RWPE2 (cell line): ENCODE measurements at regions not wholly inside any gene's neighbourhood (a gene's known extent, or its start where the extent isn't known, plus 50 kb on each side); places are given as distances from the start of the nearest gene placed in this dataset.
A peak's percentile ranks its signal among the peaks of the same experiment; 100 is the strongest.

Experiments
- ATAC-seq: fragments of 200-7000 bp; cut with Tn5 transposase; 3 replicates; pipeline ENCODE4 v1.9.1; 2021; ENCODE audit warnings: low read depth
- DNase-seq: peaks from one replicate; pipeline ENCODE4 v3.0.0-alpha.2; 2020; ENCODE audit warnings: low spot score
- H3K27ac ChIP-seq: fragments of 450-650 bp; 2 replicates; pipeline ENCODE4 v1.5.1; 2017; ENCODE audit warnings: mild to moderate bottlenecking; ENCODE audit not compliant: poor library complexity, severe bottlenecking
- H3K27me3 ChIP-seq: fragments of 250-450 bp; sonication (Bioruptor Pico); 2 replicates; pipeline ENCODE4 v1.5.1; 2021; ENCODE audit warnings: mild to moderate bottlenecking, moderate library complexity; ENCODE audit not compliant: insufficient read depth, poor library complexity, severe bottlenecking
- H3K36me3 ChIP-seq: fragments of 250-450 bp; sonication (Bioruptor Pico); 2 replicates; pipeline ENCODE4 v1.5.1; 2020; ENCODE audit warnings: low read depth, mild to moderate bottlenecking, moderate library complexity
- H3K4me1 ChIP-seq: fragments of 250-450 bp; sonication (Bioruptor Pico); 2 replicates; pipeline ENCODE4 v1.5.1; 2021; ENCODE audit warnings: mild to moderate bottlenecking, moderate library complexity; ENCODE audit not compliant: insufficient read depth, poor library complexity, severe bottlenecking
- H3K4me3 ChIP-seq: fragments of 250-450 bp; sonication (Bioruptor Pico); 2 replicates; pipeline ENCODE4 v1.5.1; 2021; ENCODE audit warnings: mild to moderate bottlenecking, moderate library complexity; ENCODE audit not compliant: severe bottlenecking
- H3K9me3 ChIP-seq: fragments of 250-450 bp; sonication (Bioruptor Pico); 2 replicates; pipeline ENCODE4 v1.5.1; 2021; ENCODE audit warnings: mild to moderate bottlenecking, moderate library complexity; ENCODE audit not compliant: severe bottlenecking
- TF ChIP-seq, protein P1 (sequence below): fragments of 450-650 bp; IDR thresholded peaks from one replicate; pipeline ENCODE4 v1.5.1; 2017; ENCODE audit warnings: mild to moderate bottlenecking, moderate library complexity; ENCODE audit not compliant: poor library complexity, severe bottlenecking

DNA sequence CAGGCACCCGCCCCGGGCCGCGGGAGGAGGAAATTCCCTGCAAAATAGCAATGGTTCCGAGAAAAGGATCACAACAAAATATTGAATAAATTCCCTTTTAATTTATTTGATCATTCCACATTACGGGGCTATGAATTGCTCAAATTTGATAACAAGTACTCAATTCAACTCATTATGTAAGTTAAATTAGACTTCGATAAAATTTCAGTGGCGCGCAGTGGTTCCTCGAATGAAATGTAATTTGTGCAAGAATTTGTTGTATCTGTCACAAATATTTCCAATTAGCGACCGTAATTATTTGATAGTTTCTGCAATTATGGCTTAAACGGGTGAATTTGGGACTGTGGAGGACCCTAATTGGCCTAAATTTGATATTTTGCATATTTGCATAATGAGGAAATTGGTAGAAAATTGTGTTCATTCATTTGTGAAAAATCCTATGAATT, 76.0 kb upstream of the TBCA start:
- TF ChIP-seq, protein P1, sequence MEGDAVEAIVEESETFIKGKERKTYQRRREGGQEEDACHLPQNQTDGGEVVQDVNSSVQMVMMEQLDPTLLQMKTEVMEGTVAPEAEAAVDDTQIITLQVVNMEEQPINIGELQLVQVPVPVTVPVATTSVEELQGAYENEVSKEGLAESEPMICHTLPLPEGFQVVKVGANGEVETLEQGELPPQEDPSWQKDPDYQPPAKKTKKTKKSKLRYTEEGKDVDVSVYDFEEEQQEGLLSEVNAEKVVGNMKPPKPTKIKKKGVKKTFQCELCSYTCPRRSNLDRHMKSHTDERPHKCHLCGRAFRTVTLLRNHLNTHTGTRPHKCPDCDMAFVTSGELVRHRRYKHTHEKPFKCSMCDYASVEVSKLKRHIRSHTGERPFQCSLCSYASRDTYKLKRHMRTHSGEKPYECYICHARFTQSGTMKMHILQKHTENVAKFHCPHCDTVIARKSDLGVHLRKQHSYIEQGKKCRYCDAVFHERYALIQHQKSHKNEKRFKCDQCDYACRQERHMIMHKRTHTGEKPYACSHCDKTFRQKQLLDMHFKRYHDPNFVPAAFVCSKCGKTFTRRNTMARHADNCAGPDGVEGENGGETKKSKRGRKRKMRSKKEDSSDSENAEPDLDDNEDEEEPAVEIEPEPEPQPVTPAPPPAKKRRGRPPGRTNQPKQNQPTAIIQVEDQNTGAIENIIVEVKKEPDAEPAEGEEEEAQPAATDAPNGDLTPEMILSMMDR = no peak
- ATAC-seq (no peak), DNase-seq (no peak)
- Histone ChIP-seq H3K9me3 (no peaks in the 10 kb centered on the region), H3K4me1 (no peaks in the 10 kb centered on the region), H3K4me3 (peak overlapping the region; percentile 28), H3K36me3 (no peaks in the 10 kb centered on the region), H3K27me3 (peaks cover 31% of the 10 kb centered on the region), H3K27ac (no peak overlapping the region)

DNA sequence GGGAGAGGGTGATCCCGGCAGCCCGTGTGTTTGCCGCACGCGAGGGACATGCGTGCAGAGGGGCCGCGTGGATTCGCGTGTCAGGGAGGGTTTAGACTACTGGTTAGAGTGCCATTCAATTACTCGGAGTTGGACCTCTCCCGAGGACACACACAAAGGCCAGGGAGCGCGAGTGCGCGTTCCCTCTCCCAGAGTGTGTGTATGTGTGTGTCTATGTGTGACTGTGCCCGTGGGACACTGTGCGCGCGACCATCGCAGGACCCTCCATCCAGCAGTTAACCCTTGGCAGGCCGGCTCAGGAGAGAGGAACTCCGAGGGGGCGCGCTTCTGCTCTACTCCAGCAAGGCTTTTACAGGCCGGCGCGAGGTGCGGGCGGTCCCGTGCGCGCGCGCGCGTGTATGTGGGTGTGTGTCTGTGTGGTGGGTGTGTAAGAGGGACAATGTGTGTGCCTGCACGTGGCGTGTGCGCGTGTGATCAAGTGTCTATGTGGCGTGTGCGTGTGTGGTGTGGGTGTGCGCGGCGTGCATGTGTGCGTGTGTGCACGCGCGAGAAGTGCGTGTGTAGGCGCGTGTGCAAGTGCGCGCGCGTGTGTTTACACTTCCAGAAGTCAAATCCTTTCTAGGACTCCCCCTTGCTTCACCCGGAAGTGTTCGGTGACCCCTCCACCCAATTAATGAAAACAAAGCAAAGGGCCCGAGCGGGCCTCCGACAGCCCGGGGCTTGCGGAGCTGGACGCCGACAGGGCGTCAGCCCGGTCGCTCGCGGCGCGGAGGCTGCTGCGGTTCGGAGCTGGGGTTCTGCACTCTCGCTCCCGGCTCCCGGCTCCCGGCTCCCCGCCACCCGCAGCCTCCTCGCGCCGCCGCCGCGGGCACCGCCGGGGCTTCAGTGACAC, 75.3 kb upstream of the TBCA start:
- ATAC-seq = peak; percentile 50; the same call in 1 of the 3 replicates
- TF ChIP-seq, protein P1 = no peak
- H3K36me3 ChIP-seq = no peaks in the 10 kb centered on the region
- DNase-seq = peak; percentile 67
- no peaks in the 10 kb centered on the region for H3K9me3 ChIP-seq
- H3K4me1 ChIP-seq = no peaks in the 10 kb centered on the region
- peaks cover 31% of the 10 kb centered on the region for H3K27me3 ChIP-seq
- no peak overlapping the region for H3K27ac ChIP-seq
- H3K4me3 ChIP-seq = peak overlapping the region; percentile 28

DNA sequence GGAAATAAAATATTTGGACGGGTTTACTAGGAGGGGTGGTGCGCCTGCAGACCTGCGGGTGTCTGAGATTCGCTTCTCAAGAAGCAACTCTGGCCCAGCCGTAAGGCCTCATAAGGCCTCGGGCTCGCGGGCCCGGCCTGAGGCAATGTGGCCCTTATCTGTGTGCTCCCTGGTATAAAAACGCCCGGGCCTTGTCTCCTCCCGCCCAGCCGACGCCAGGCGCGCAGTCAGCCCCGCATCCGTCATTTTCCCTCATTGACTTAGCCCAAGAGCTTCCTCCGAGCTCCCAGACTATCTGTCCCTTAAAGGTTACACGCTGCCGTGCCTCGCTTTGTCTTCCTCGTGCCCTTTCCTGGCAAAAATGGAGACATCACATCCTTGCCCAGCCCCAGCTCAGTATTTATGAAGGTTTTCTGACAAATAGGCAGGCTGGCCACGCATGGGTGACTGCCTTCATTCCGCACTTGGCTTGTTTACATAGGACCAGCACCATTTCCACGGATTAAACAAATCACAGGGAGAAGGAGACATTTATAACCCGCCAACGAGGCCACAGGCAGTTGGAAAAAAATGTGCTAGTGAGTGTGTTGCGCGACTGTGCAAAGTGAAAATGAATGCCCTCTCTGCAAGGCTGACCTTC, 74.5 kb upstream of the TBCA start:
- no peaks in the 10 kb centered on the region for H3K36me3 ChIP-seq
- H3K4me3 ChIP-seq = no peak overlapping the region
- no peak for DNase-seq
- H3K27me3 ChIP-seq = peaks cover 35% of the 10 kb centered on the region
- TF ChIP-seq, protein P1 = no peak
- H3K4me1 ChIP-seq = no peaks in the 10 kb centered on the region
- H3K27ac ChIP-seq = no peak overlapping the region
- no peak for ATAC-seq
- no peaks in the 10 kb centered on the region for H3K9me3 ChIP-seq

DNA sequence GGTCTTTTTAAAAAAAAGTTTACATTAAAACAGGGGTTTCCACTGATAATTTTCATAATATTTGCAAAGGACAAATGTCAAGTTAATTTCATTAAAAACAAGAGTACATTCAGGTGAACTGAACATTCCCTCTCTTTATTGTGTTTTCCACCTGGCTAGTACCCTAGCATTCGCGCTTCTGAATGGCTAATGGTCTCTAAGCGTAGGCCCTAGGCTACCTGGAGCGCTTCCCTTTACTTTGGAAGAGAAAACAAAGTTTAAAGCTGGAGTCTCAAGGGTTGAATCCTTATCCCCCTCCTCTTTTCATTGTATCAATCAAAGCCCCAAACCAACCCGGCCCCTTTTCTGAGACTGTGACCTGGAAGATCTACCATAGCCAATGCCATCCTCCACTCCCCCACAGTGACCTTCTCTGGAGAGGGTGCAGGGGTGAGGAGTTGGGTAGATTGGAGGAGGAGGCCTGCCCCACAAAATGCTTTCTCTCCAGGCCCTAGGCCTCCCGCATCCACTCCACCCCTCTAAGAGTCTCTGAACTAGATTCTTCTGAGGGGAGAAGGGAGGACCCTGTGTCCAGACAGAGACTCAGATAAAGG, 73.3 kb upstream of the TBCA start:
- DNase-seq = no peak
- TF ChIP-seq, protein P1 = no peak
- Histone ChIP-seq H3K27me3 (peaks cover 47% of the 10 kb centered on the region), H3K4me1 (no peaks in the 10 kb centered on the region), H3K4me3 (no peak overlapping the region), H3K36me3 (no peaks in the 10 kb centered on the region), H3K27ac (no peak overlapping the region), H3K9me3 (no peaks in the 10 kb centered on the region)
- no peak for ATAC-seq
